ENCODE measurements at regions not wholly inside any gene's neighbourhood (a gene's known extent, or its start where the extent isn't known, plus 50 kb on each side); places are given as distances from the start of the nearest gene placed in this dataset.

GRCh38 chr11:92397221-92397755, 172.7 kb downstream of the FAT3 start:
- Histone ChIP-seq H3K27ac (ENCODE audit: insufficient read length, low read depth, low read length) (no peak overlapping the region), H2BK120ac (ENCODE audit: low read depth, low read length, poor library complexity, severe bottlenecking) (no peak overlapping the region), H3K79me2 (ENCODE audit: insufficient read depth, low read length) (peaks cover 2% of the 10 kb centered on the region; the same call in 1 of the 2 replicates), H4K5ac (ENCODE audit: insufficient read length, low read depth, low read length) (no peak overlapping the region), H3K9me3 (ENCODE audit: control insufficient read depth, low read depth, low read length) (no peaks in the 10 kb centered on the region), H3K4ac (ENCODE audit: low read depth, low read length) (no peak overlapping the region), H2BK15ac (ENCODE audit: low read depth, low read length) (no peak overlapping the region), H3T11ph (ENCODE audit: low read length) (no peak overlapping the region), H3K79me1 (ENCODE audit: insufficient read depth, low read depth, low read length, poor library complexity, severe bottlenecking) (no peaks in the 10 kb centered on the region), H2BK20ac (ENCODE audit: low read depth, low read length, poor library complexity, severe bottlenecking) (no peak overlapping the region), H2BK12ac (ENCODE audit: insufficient read length, low read depth, low read length) (no peak overlapping the region), H4K20me1 (ENCODE audit: control insufficient read depth, insufficient read depth, insufficient read length) (no peaks in the 10 kb centered on the region), H2AK5ac (ENCODE audit: insufficient read length, low read length) (no peak overlapping the region), H3K27me3 (ENCODE audit: insufficient read depth, low read length) (no peaks in the 10 kb centered on the region), H4K91ac (ENCODE audit: insufficient read length, low read depth, low read length) (no peak overlapping the region), H2AFZ (ENCODE audit: low read length) (no peak overlapping the region), H3K9ac (ENCODE audit: extremely low read depth, insufficient read length, low read length) (no peak overlapping the region), H3K56ac (ENCODE audit: insufficient read length, low read depth, low read length) (no peak overlapping the region), H4K8ac (replicated peaks; ENCODE audit: insufficient read length, low read depth, low read length) (no peak overlapping the region), H3K23ac (ENCODE audit: insufficient read length, low read depth, low read length) (no peak overlapping the region), H3K23me2 (ENCODE audit: insufficient read length, low read depth, low read length, poor library complexity, severe bottlenecking) (no peaks in the 10 kb centered on the region), H3K14ac (ENCODE audit: insufficient read depth, low read length) (no peak overlapping the region), H3K4me1 (ENCODE audit: insufficient read depth, low read length) (peaks cover 13% of the 10 kb centered on the region; the same call in 1 of the 2 replicates), H3K4me2 (ENCODE audit: insufficient read depth, insufficient read length, low read length) (no peak overlapping the region), H2BK5ac (ENCODE audit: insufficient read length, low read length) (no peak overlapping the region), H3K18ac (ENCODE audit: insufficient read length, low read depth, low read length) (no peak overlapping the region)
- TF ChIP-seq CTCF (conservative IDR thresholded peaks at IDR 0.05): no peak
- peaks cover 25 to 33% of the 10 kb centered on the region in 2 experiments for H3K4me1 Mint-ChIP-seq
- no peak for DNase-seq
- H3K4me3 Mint-ChIP-seq: no peak overlapping the region
- H3K27ac Mint-ChIP-seq: peak overlapping the region in 2 of 3 experiments; percentile 12 to 71; a peak in 4 of 7 replicates
- peaks cover 0 to 1% (median 0%) of the 10 kb centered on the region in 3 experiments; a peak in 2 of 7 replicates for H3K36me3 Mint-ChIP-seq (ENCODE audit: insufficient read depth in 1 of 3, low read depth in 3 of 3)
- H3K9me3 Mint-ChIP-seq: no peaks in the 10 kb centered on the region
- H3K27me3 Mint-ChIP-seq (ENCODE audit: low read depth): no peaks in the 10 kb centered on the region
- WGBS (ENCODE audit: extremely low coverage, insufficient read length, low lambda C conversion rate): no CpG with 5 or more reads among the region's 9 CpGs
